IPS DF 4.7 (cell line): ENCODE measurements at regions not wholly inside any gene's neighbourhood (a gene's known extent, or its start where the extent isn't known, plus 50 kb on each side); places are given as distances from the start of the nearest gene placed in this dataset.

Source experiments
- DNase-seq: peaks from one replicate; pipeline ENCODE4 v3.0.0-alpha.2; 2013; ENCODE audit warnings: low spot score; ENCODE audit errors: extremely low read depth

- peak; percentile 87 for DNase-seq
These were observed 121.8 kb upstream of the CADM2 start for GRCh38 chr3:84836961-84837360.

GRCh38 chr3:84877092-84877491, 81.7 kb upstream of the CADM2 start:
- no peak for DNase-seq

- no peak for DNase-seq
These were observed 77.5 kb upstream of the CADM2 start for GRCh38 chr3:84881288-84881687.

- DNase-seq = no peak
These were observed 73.4 kb upstream of the CADM2 start for GRCh38 chr3:84885199-84885882.

GRCh38 chr3:84891851-84892250, 66.9 kb upstream of the CADM2 start:
- DNase-seq = no peak

- DNase-seq = no peak
These were observed 65.6 kb upstream of the CADM2 start for GRCh38 chr3:84893211-84893610.

GRCh38 chr3:84904212-84904611, 54.6 kb upstream of the CADM2 start:
- no peak for DNase-seq

GRCh38 chr3:84904816-84905555, 53.8 kb upstream of the CADM2 start:
- DNase-seq = no peak

- no peak for DNase-seq
These were observed 53.3 kb upstream of the CADM2 start for GRCh38 chr3:84905556-84905920.

GRCh38 chr3:84906065-84906464, 52.7 kb upstream of the CADM2 start:
- DNase-seq = no peak
